WTC11 (cell line): ENCODE measurements at regions not wholly inside any gene's neighbourhood (a gene's known extent, or its start where the extent isn't known, plus 50 kb on each side); places are given as distances from the start of the nearest gene placed in this dataset.

Experiments
- ATAC-seq: fragments of 200-7000 bp; cut with Tn5 transposase; 2 replicates; pipeline ENCODE4 v1.10.0; 2021; ENCODE audit warnings: mild to moderate bottlenecking, moderate library complexity
- CTCF ChIA-PET: fragments of 300-600 bp; sonication (Branson Sonifier 250); formaldehyde crosslinking; loops from one replicate; lab custom pipeline; 2021; ENCODE audit warnings: antibody characterized with exemption; lab: Charles Lee
- POLR2A ChIA-PET: fragments of 350-600 bp; sonication (Branson Sonifier 250); formaldehyde crosslinking; loops from one replicate; lab custom pipeline; 2021; ENCODE audit warnings: antibody characterized with exemption; lab: Charles Lee
- DNase-seq: peaks from one replicate; pipeline ENCODE4 v3.0.0; 2021; ENCODE audit warnings: low spot score
- H3K27ac Mint-ChIP-seq: 2 replicates; pipeline ENCODE4 v1.8.0; 2021; ENCODE audit warnings: mixed read lengths
- H3K27me3 Mint-ChIP-seq: 2 replicates; pipeline ENCODE4 v1.8.0; 2021; ENCODE audit warnings: low read depth, mild to moderate bottlenecking, moderate library complexity, mixed read lengths
- H3K36me3 Mint-ChIP-seq: 2 replicates; pipeline ENCODE4 v1.8.0; 2021; ENCODE audit warnings: mixed read lengths
- H3K4me1 Mint-ChIP-seq: 2 replicates; pipeline ENCODE4 v1.8.0; 2022; ENCODE audit warnings: mixed read lengths
- H3K4me3 Mint-ChIP-seq: 2 replicates; pipeline ENCODE4 v1.8.0; 2021; ENCODE audit warnings: mild to moderate bottlenecking, moderate library complexity, mixed read lengths
- H3K9me3 Mint-ChIP-seq: 2 replicates; pipeline ENCODE4 v1.8.0; 2021; ENCODE audit warnings: mixed read lengths
- ATF1 ChIP-seq: sonication (generic); formaldehyde crosslinking; IDR thresholded peaks from 2 replicates; pipeline ENCODE4 v1.8.1; 2023; ENCODE audit warnings: mild to moderate bottlenecking, moderate library complexity, missing genetic modification reagents
- ATF3 ChIP-seq: sonication (generic); formaldehyde crosslinking; conservative IDR thresholded peaks from 2 replicates; pipeline ENCODE4 v1.8.1; 2022; ENCODE audit warnings: mild to moderate bottlenecking, missing genetic modification reagents
- CBFB ChIP-seq: sonication (generic); formaldehyde crosslinking; IDR thresholded peaks from 2 replicates; pipeline ENCODE4 v1.8.1; 2022; ENCODE audit warnings: mild to moderate bottlenecking, low read depth, missing genetic modification reagents
- ELF4 ChIP-seq: sonication (generic); formaldehyde crosslinking; IDR thresholded peaks from 2 replicates; pipeline ENCODE4 v1.8.1; 2022; ENCODE audit warnings: low read depth, mild to moderate bottlenecking, moderate library complexity, missing genetic modification reagents
- FOXK1 ChIP-seq: sonication (generic); formaldehyde crosslinking; IDR thresholded peaks from 2 replicates; pipeline ENCODE4 v1.8.0; 2022; ENCODE audit warnings: mild to moderate bottlenecking, moderate library complexity, missing genetic modification reagents
- IRF1 ChIP-seq: sonication (generic); formaldehyde crosslinking; IDR thresholded peaks from 2 replicates; pipeline ENCODE4 v1.8.0; 2023; ENCODE audit warnings: missing genetic modification reagents
- NR3C1 ChIP-seq: sonication (generic); formaldehyde crosslinking; conservative IDR thresholded peaks from 2 replicates; pipeline ENCODE4 v1.8.1; 2023; ENCODE audit warnings: low read depth, mild to moderate bottlenecking, missing genetic modification reagents
- PRDM15 ChIP-seq: sonication (generic); formaldehyde crosslinking; IDR thresholded peaks from 2 replicates; pipeline ENCODE4 v1.8.0; 2022; ENCODE audit warnings: missing genetic modification reagents
- SP1 ChIP-seq: sonication (generic); formaldehyde crosslinking; conservative IDR thresholded peaks from 2 replicates; pipeline ENCODE4 v1.8.1; 2022; ENCODE audit warnings: missing genetic modification reagents
- TP53 ChIP-seq: sonication (generic); formaldehyde crosslinking; IDR thresholded peaks from 2 replicates; pipeline ENCODE4 v1.8.1; 2023; ENCODE audit warnings: mild to moderate bottlenecking, missing genetic modification reagents
- USF1 ChIP-seq: sonication (generic); formaldehyde crosslinking; IDR thresholded peaks from 2 replicates; pipeline ENCODE4 v1.8.0; 2022; ENCODE audit warnings: mild to moderate bottlenecking, missing genetic modification reagents
- ZBTB21 ChIP-seq: sonication (generic); formaldehyde crosslinking; IDR thresholded peaks from 2 replicates; pipeline ENCODE4 v1.8.1; 2023; ENCODE audit warnings: mild to moderate bottlenecking, missing genetic modification reagents, borderline replicate concordance
- ZMAT4 ChIP-seq: fragments of 250-450 bp; sonication (Bioruptor Pico); IDR thresholded peaks from 2 replicates; pipeline ENCODE4 v1.9.0; 2021; ENCODE audit warnings: mild to moderate bottlenecking

- no peak for TF ChIP-seq ZMAT4 (CRISPR knock-in tag)
Measured at GRCh38 chr16:47781673-47782072, 320.5 kb downstream of the PHKB start (continued).

- CTCF ChIA-PET = no interaction called here
- Mint-ChIP-seq H3K36me3 (no peaks in the 10 kb centered on the region), H3K4me1 (peaks cover 24% of the 10 kb centered on the region), H3K9me3 (peaks cover 36% of the 10 kb centered on the region), H3K27ac (no peak overlapping the region), H3K27me3 (no peaks in the 10 kb centered on the region), H3K4me3 (no peak overlapping the region)
- TF ChIP-seq TP53 (CRISPR knock-in tag) (no peak), NR3C1 (CRISPR knock-in tag) (no peak), ZBTB21 (CRISPR knock-in tag) (no peak), FOXK1 (CRISPR knock-in tag) (no peak), ATF1 (CRISPR knock-in tag) (no peak), CBFB (CRISPR knock-in tag) (no peak), ATF3 (CRISPR knock-in tag) (no peak), ELF4 (CRISPR knock-in tag) (no peak), PRDM15 (no peak)
- no peak for ATAC-seq
- POLR2A ChIA-PET = no interaction called here
- DNase-seq = no peak
Measured at GRCh38 chr16:47780213-47780875, 319.2 kb downstream of the PHKB start.

GRCh38 chr16:47779201-47780016 is 318.3 kb downstream of the PHKB start:
- ChIA-PET POLR2A (no interaction called here), CTCF (no interaction called here)
- H3K4me3 Mint-ChIP-seq = no peak overlapping the region

More at GRCh38 chr16:47779201-47780016, 318.3 kb downstream of the PHKB start:
- TF ChIP-seq SP1 (CRISPR knock-in tag) = no peak
- TF ChIP-seq IRF1 (CRISPR knock-in tag) = no peak
- no peak for TF ChIP-seq USF1 (CRISPR knock-in tag)
- DNase-seq = no peak
- H3K4me1 Mint-ChIP-seq = peaks cover 28% of the 10 kb centered on the region
- ATAC-seq = no peak
- H3K27me3 Mint-ChIP-seq = no peaks in the 10 kb centered on the region
- H3K36me3 Mint-ChIP-seq = no peaks in the 10 kb centered on the region
- no peak overlapping the region for H3K27ac Mint-ChIP-seq
- peaks cover 43% of the 10 kb centered on the region for H3K9me3 Mint-ChIP-seq
